GM23338 (cell line): ENCODE measurements at regions not wholly inside any gene's neighbourhood (a gene's known extent, or its start where the extent isn't known, plus 50 kb on each side); places are given as distances from the start of the nearest gene placed in this dataset.

Experiments
- ATAC-seq: fragments of 200-7000 bp; cut with Tn5 transposase; 3 replicates; pipeline ENCODE4 v1.9.1; 2020
- DNase-seq: peaks from one replicate; pipeline ENCODE4 v3.0.0-alpha.2; 2015; ENCODE audit warnings: low spot score
- H2AFZ ChIP-seq: fragments of 200-600 bp; sonication (generic); 2 replicates; pipeline ENCODE4 v1.8.0; 2016; ENCODE audit warnings: antibody characterized with exemption, mild to moderate bottlenecking, moderate library complexity
- H3F3A ChIP-seq: fragments of 200-600 bp; sonication (generic); replicated peaks from 2 replicates; pipeline ENCODE4 v1.8.0; 2017; ENCODE audit warnings: antibody characterized with exemption, mixed run types, low read depth
- H3K27ac ChIP-seq: fragments of 200-600 bp; sonication (generic); 2 replicates; pipeline ENCODE4 v1.6.1; 2016; ENCODE audit warnings: low read depth
- H3K27me3 ChIP-seq: fragments of 200-600 bp; sonication (generic); 2 replicates; pipeline ENCODE4 v1.8.0; 2016; ENCODE audit warnings: mild to moderate bottlenecking, mixed run types, moderate library complexity; ENCODE audit not compliant: insufficient read depth
- H3K36me3 ChIP-seq: fragments of 200-600 bp; sonication (generic); 2 replicates; pipeline ENCODE4 v1.8.0; 2016; ENCODE audit warnings: mild to moderate bottlenecking; ENCODE audit not compliant: insufficient read depth
- H3K4me1 ChIP-seq: fragments of 200-600 bp; sonication (generic); 2 replicates; pipeline ENCODE4 v1.8.0; 2016; ENCODE audit warnings: mild to moderate bottlenecking, moderate library complexity; ENCODE audit not compliant: insufficient read depth
- H3K4me2 ChIP-seq: fragments of 200-600 bp; sonication (generic); 2 replicates; pipeline ENCODE4 v1.7.1; 2017; ENCODE audit warnings: mixed run types
- H3K4me3 ChIP-seq: fragments of 200-600 bp; sonication (generic); 2 replicates; pipeline ENCODE4 v1.6.1; 2016; ENCODE audit warnings: mixed run types
- H3K79me2 ChIP-seq: fragments of 200-600 bp; sonication (generic); replicated peaks from 2 replicates; pipeline ENCODE4 v1.8.0; 2017; ENCODE audit warnings: mild to moderate bottlenecking; ENCODE audit not compliant: insufficient read depth
- H3K9me2 ChIP-seq: fragments of 200-600 bp; sonication (generic); 2 replicates; pipeline ENCODE4 v1.8.0; 2017; ENCODE audit not compliant: insufficient read depth
- H4K20me1 ChIP-seq: fragments of 200-600 bp; sonication (generic); replicated peaks from 2 replicates; pipeline ENCODE4 v1.8.0; 2017; ENCODE audit warnings: mild to moderate bottlenecking; ENCODE audit not compliant: insufficient read depth
- H3K27ac Mint-ChIP-seq: 2 replicates; pipeline ENCODE4 v1.8.0; 2020; ENCODE audit warnings: inconsistent platforms, mild to moderate bottlenecking, moderate library complexity, mixed read lengths
- H3K27me3 Mint-ChIP-seq: 3 replicates; pipeline ENCODE4 v1.8.0; 2022; ENCODE audit warnings: low read depth, mild to moderate bottlenecking, moderate library complexity, mixed read lengths, inconsistent platforms; ENCODE audit not compliant: insufficient read depth, poor library complexity
- H3K36me3 Mint-ChIP-seq: 3 replicates; pipeline ENCODE4 v1.8.0; 2021; ENCODE audit warnings: low read depth, mild to moderate bottlenecking, inconsistent platforms, moderate library complexity, mixed read lengths
- H3K4me1 Mint-ChIP-seq: 3 replicates; pipeline ENCODE4 v1.8.0; 2020; ENCODE audit warnings: mild to moderate bottlenecking, inconsistent platforms, mixed read lengths
- H3K4me3 Mint-ChIP-seq: 3 replicates; pipeline ENCODE4 v1.8.0; 2021; ENCODE audit warnings: moderate library complexity, mild to moderate bottlenecking, inconsistent platforms, mixed read lengths
- H3K9me3 Mint-ChIP-seq: 3 replicates; pipeline ENCODE4 v1.8.0; 2020; ENCODE audit warnings: moderate library complexity, mild to moderate bottlenecking, inconsistent platforms, mixed read lengths
- CREB1 ChIP-seq: fragments of 250-450 bp; sonication (Bioruptor Pico); IDR thresholded peaks from 2 replicates; pipeline ENCODE4 v1.5.0; 2020; ENCODE audit warnings: low read depth, mild to moderate bottlenecking, moderate library complexity
- EZH2 ChIP-seq: fragments of 200-600 bp; sonication (generic); IDR thresholded peaks from one replicate; pipeline ENCODE4 v1.8.0; 2017; ENCODE audit warnings: antibody characterized with exemption, mild to moderate bottlenecking, low read depth; ENCODE audit not compliant: unreplicated experiment
- EZH2phosphoT487 ChIP-seq: fragments of 200-600 bp; sonication (generic); IDR thresholded peaks from one replicate; pipeline ENCODE4 v1.8.1; 2018; ENCODE audit warnings: antibody characterized with exemption; ENCODE audit not compliant: unreplicated experiment
- JUNB ChIP-seq: IDR thresholded peaks from one replicate; pipeline ENCODE4 v1.6.1; 2016; ENCODE audit warnings: antibody characterized with exemption; ENCODE audit not compliant: unreplicated experiment
- NANOG ChIP-seq: IDR thresholded peaks from 2 replicates; pipeline ENCODE4 v1.6.1; 2016; ENCODE audit warnings: antibody characterized with exemption, borderline replicate concordance
- POLR2AphosphoS5 ChIP-seq: IDR thresholded peaks from 2 replicates; pipeline ENCODE4 v1.6.1; 2016; ENCODE audit warnings: antibody characterized with exemption, low read depth
- STAT1 ChIP-seq: IDR thresholded peaks from one replicate; pipeline ENCODE4 v1.6.1; 2016; ENCODE audit warnings: antibody characterized with exemption; ENCODE audit not compliant: unreplicated experiment
- ZNF114 ChIP-seq: fragments of 250-450 bp; sonication (Bioruptor Pico); IDR thresholded peaks from 2 replicates; pipeline ENCODE4 v1.5.0; 2020; ENCODE audit warnings: mild to moderate bottlenecking, moderate library complexity
- ZNF331 ChIP-seq: fragments of 250-450 bp; sonication (Bioruptor Pico); IDR thresholded peaks from 2 replicates; pipeline ENCODE4 v1.5.0; 2020; ENCODE audit warnings: low read depth, mild to moderate bottlenecking, moderate library complexity
- TF ChIP-seq, protein P1 (sequence below): fragments of 250-450 bp; sonication (Bioruptor Pico); IDR thresholded peaks from 2 replicates; pipeline ENCODE4 v1.5.0; 2020; ENCODE audit warnings: mild to moderate bottlenecking, moderate library complexity
- TF ChIP-seq, protein P2 (sequence below): IDR thresholded peaks from 2 replicates; pipeline ENCODE4 v1.6.1; 2016; ENCODE audit warnings: antibody characterized with exemption
- TF ChIP-seq, protein P3 (sequence below): IDR thresholded peaks from one replicate; pipeline ENCODE4 v1.6.1; 2018; ENCODE audit warnings: antibody characterized with exemption; ENCODE audit not compliant: unreplicated experiment
- TF ChIP-seq, protein P4 (sequence below), 2 experiments: fragments of 200-600 bp in 1 of 2; sonication (generic) in 1 of 2; conservative IDR thresholded peaks; 2 replicates each; pipeline versions ENCODE4 v1.5.1 to v1.6.1; 2016 to 2017; ENCODE audit warnings: antibody characterized with exemption in 2 of 2, low read depth in 2 of 2, mild to moderate bottlenecking in 2 of 2, moderate library complexity in 1 of 2

DNA sequence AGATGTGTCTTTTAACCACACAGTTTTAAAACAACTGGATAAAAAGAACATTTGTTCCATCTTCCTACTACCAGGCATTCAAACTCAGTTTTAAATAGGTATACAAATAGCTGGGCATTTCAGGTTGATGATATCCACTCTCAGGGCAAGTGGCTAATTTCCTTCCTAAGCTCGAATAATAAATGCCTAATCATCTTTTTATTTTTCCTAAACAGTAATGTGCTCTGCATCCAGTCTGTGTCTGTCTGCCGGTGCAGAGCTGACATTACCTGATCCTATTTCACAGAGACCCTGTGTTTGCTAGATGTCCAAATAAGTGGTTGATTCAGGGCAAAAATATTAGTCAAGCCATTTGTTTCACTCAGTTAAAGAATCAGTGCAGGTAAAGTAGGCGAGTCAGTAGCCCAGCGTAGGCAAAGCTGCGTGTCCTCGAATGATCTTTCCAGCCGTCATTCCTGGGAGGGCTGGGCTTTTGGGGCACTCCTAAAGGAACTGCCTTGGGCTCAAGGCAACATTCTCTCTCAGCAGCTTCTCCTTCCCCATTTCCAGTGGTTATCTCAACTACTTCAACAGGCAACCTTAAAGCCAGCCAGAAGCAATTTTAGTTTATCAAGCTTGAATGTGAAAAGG lies 74.2 kb upstream of the BMP2 start:
- peaks cover 2% of the 10 kb centered on the region for H3K27me3 Mint-ChIP-seq
- H3K4me1 Mint-ChIP-seq, result peaks cover 9% of the 10 kb centered on the region
- no peak overlapping the region for H3K4me3 Mint-ChIP-seq
- TF ChIP-seq, protein P1, sequence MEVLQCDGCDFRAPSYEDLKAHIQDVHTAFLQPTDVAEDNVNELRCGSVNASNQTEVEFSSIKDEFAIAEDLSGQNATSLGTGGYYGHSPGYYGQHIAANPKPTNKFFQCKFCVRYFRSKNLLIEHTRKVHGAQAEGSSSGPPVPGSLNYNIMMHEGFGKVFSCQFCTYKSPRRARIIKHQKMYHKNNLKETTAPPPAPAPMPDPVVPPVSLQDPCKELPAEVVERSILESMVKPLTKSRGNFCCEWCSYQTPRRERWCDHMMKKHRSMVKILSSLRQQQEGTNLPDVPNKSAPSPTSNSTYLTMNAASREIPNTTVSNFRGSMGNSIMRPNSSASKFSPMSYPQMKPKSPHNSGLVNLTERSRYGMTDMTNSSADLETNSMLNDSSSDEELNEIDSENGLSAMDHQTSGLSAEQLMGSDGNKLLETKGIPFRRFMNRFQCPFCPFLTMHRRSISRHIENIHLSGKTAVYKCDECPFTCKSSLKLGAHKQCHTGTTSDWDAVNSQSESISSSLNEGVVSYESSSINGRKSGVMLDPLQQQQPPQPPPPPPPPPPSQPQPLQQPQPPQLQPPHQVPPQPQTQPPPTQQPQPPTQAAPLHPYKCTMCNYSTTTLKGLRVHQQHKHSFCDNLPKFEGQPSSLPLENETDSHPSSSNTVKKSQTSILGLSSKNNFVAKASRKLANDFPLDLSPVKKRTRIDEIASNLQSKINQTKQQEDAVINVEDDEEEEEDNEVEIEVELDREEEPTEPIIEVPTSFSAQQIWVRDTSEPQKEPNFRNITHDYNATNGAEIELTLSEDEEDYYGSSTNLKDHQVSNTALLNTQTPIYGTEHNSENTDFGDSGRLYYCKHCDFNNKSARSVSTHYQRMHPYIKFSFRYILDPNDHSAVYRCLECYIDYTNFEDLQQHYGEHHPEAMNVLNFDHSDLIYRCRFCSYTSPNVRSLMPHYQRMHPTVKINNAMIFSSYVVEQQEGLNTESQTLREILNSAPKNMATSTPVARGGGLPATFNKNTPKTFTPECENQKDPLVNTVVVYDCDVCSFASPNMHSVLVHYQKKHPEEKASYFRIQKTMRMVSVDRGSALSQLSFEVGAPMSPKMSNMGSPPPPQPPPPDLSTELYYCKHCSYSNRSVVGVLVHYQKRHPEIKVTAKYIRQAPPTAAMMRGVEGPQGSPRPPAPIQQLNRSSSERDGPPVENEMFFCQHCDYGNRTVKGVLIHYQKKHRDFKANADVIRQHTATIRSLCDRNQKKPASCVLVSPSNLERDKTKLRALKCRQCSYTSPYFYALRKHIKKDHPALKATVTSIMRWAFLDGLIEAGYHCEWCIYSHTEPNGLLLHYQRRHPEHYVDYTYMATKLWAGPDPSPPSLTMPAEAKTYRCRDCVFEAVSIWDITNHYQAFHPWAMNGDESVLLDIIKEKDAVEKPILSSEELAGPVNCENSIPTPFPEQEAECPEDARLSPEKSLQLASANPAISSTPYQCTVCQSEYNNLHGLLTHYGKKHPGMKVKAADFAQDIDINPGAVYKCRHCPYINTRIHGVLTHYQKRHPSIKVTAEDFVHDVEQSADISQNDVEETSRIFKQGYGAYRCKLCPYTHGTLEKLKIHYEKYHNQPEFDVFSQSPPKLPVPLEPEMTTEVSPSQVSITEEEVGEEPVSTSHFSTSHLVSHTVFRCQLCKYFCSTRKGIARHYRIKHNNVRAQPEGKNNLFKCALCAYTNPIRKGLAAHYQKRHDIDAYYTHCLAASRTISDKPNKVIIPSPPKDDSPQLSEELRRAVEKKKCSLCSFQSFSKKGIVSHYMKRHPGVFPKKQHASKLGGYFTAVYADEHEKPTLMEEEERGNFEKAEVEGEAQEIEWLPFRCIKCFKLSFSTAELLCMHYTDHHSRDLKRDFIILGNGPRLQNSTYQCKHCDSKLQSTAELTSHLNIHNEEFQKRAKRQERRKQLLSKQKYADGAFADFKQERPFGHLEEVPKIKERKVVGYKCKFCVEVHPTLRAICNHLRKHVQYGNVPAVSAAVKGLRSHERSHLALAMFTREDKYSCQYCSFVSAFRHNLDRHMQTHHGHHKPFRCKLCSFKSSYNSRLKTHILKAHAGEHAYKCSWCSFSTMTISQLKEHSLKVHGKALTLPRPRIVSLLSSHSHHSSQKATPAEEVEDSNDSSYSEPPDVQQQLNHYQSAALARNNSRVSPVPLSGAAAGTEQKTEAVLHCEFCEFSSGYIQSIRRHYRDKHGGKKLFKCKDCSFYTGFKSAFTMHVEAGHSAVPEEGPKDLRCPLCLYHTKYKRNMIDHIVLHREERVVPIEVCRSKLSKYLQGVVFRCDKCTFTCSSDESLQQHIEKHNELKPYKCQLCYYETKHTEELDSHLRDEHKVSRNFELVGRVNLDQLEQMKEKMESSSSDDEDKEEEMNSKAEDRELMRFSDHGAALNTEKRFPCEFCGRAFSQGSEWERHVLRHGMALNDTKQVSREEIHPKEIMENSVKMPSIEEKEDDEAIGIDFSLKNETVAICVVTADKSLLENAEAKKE (CRISPR knock-in tag), result no peak
- no peak for TF ChIP-seq STAT1
- TF ChIP-seq, protein P2, sequence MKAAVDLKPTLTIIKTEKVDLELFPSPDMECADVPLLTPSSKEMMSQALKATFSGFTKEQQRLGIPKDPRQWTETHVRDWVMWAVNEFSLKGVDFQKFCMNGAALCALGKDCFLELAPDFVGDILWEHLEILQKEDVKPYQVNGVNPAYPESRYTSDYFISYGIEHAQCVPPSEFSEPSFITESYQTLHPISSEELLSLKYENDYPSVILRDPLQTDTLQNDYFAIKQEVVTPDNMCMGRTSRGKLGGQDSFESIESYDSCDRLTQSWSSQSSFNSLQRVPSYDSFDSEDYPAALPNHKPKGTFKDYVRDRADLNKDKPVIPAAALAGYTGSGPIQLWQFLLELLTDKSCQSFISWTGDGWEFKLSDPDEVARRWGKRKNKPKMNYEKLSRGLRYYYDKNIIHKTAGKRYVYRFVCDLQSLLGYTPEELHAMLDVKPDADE, result no peak
- TF ChIP-seq, protein P3, sequence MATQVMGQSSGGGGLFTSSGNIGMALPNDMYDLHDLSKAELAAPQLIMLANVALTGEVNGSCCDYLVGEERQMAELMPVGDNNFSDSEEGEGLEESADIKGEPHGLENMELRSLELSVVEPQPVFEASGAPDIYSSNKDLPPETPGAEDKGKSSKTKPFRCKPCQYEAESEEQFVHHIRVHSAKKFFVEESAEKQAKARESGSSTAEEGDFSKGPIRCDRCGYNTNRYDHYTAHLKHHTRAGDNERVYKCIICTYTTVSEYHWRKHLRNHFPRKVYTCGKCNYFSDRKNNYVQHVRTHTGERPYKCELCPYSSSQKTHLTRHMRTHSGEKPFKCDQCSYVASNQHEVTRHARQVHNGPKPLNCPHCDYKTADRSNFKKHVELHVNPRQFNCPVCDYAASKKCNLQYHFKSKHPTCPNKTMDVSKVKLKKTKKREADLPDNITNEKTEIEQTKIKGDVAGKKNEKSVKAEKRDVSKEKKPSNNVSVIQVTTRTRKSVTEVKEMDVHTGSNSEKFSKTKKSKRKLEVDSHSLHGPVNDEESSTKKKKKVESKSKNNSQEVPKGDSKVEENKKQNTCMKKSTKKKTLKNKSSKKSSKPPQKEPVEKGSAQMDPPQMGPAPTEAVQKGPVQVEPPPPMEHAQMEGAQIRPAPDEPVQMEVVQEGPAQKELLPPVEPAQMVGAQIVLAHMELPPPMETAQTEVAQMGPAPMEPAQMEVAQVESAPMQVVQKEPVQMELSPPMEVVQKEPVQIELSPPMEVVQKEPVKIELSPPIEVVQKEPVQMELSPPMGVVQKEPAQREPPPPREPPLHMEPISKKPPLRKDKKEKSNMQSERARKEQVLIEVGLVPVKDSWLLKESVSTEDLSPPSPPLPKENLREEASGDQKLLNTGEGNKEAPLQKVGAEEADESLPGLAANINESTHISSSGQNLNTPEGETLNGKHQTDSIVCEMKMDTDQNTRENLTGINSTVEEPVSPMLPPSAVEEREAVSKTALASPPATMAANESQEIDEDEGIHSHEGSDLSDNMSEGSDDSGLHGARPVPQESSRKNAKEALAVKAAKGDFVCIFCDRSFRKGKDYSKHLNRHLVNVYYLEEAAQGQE, result no peak
- TF ChIP-seq CREB1, result no peak
- no peak for TF ChIP-seq EZH2
- TF ChIP-seq JUNB, result no peak
- TF ChIP-seq ZNF331, result no peak
- no peak for TF ChIP-seq ZNF114 (CRISPR knock-in tag)
- TF ChIP-seq EZH2phosphoT487, result no peak
- no peak for TF ChIP-seq NANOG
- TF ChIP-seq, protein P4, sequence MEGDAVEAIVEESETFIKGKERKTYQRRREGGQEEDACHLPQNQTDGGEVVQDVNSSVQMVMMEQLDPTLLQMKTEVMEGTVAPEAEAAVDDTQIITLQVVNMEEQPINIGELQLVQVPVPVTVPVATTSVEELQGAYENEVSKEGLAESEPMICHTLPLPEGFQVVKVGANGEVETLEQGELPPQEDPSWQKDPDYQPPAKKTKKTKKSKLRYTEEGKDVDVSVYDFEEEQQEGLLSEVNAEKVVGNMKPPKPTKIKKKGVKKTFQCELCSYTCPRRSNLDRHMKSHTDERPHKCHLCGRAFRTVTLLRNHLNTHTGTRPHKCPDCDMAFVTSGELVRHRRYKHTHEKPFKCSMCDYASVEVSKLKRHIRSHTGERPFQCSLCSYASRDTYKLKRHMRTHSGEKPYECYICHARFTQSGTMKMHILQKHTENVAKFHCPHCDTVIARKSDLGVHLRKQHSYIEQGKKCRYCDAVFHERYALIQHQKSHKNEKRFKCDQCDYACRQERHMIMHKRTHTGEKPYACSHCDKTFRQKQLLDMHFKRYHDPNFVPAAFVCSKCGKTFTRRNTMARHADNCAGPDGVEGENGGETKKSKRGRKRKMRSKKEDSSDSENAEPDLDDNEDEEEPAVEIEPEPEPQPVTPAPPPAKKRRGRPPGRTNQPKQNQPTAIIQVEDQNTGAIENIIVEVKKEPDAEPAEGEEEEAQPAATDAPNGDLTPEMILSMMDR (conservative IDR thresholded peaks at IDR 0.05; ENCODE audit: low read depth in 2 of 2), result no peak
- no peak for TF ChIP-seq POLR2AphosphoS5
- ATAC-seq (peak; percentile 48), DNase-seq (no peak)
- H3K27ac Mint-ChIP-seq, result no peak overlapping the region
- Histone ChIP-seq H3F3A (no peaks in the 10 kb centered on the region), H3K27ac (no peak overlapping the region), H3K27me3 (no peaks in the 10 kb centered on the region), H3K4me1 (no peaks in the 10 kb centered on the region), H3K79me2 (no peaks in the 10 kb centered on the region), H2AFZ (no peak overlapping the region), H3K4me2 (no peak overlapping the region), H3K4me3 (no peak overlapping the region), H3K36me3 (no peaks in the 10 kb centered on the region), H4K20me1 (no peaks in the 10 kb centered on the region), H3K9me2 (no peaks in the 10 kb centered on the region)
- H3K36me3 Mint-ChIP-seq, result peaks cover 3% of the 10 kb centered on the region; the same call in 1 of the 3 replicates
- no peaks in the 10 kb centered on the region; the same call in 2 of the 3 replicates for H3K9me3 Mint-ChIP-seq
